ENCODE measurements at regions not wholly inside any gene's neighbourhood (a gene's known extent, or its start where the extent isn't known, plus 50 kb on each side); places are given as distances from the start of the nearest gene placed in this dataset.

GRCh38 chr3:62961874-62962556, 86.8 kb upstream of the CADPS start:
- in situ Hi-C loops (cut with HindIII; ENCODE audit: extremely low pct_ligation_motif_present, low pct_unique_long_range_greater_than_20kb) = no loop called here
- WGBS (ENCODE audit: low lambda C conversion rate) = 7% methylated on average over 5 of the region's 6 CpGs

More at GRCh38 chr3:62961874-62962556, 86.8 kb upstream of the CADPS start:
- FAIRE-seq = no peak
- Histone ChIP-seq H3K4me1 (ENCODE audit: insufficient read depth, low read length) (no peaks in the 10 kb centered on the region), H3K79me2 (ENCODE audit: insufficient read depth, low read length) (no peaks in the 10 kb centered on the region), H4K20me1 (ENCODE audit: insufficient read depth, low read length) (no peaks in the 10 kb centered on the region), H3K36me3 (replicated peaks in 1 of 2; ENCODE audit: control insufficient read depth in 1 of 2, insufficient read depth in 2 of 2, low read length in 2 of 2) (no peaks in the 10 kb centered on the region), H3K9ac (ENCODE audit: insufficient read depth, low read depth, low read length) (no peak overlapping the region), H3K4me3 (replicated peaks in 1 of 3; ENCODE audit: insufficient read depth in 1 of 3, low read depth in 2 of 3, low read length in 3 of 3) (no peak overlapping the region), H3K27ac (ENCODE audit: extremely low read length, insufficient read depth, low read length) (no peak overlapping the region), H3K27me3 (ENCODE audit: control insufficient read depth in 1 of 2, insufficient read depth in 2 of 2, low read length in 2 of 2) (no peaks in the 10 kb centered on the region), H3K9me3 (ENCODE audit: low read length) (no peaks in the 10 kb centered on the region), H3K4me2 (ENCODE audit: low read depth, low read length) (no peak overlapping the region), H2AFZ (ENCODE audit: low read length) (no peak overlapping the region)
- POLR2A ChIA-PET = no interaction called here
- ATAC-seq = no peak
- TF ChIP-seq ETV5 (CRISPR knock-in tag; IDR thresholded peaks at IDR 0.05; ENCODE audit: borderline replicate concordance) (no peak), ZNF572 (CRISPR knock-in tag; IDR thresholded peaks at IDR 0.05) (no peak), ZNF83 (CRISPR knock-in tag; IDR thresholded peaks at IDR 0.05; ENCODE audit: borderline replicate concordance) (no peak), ZNF790 (CRISPR knock-in tag; IDR thresholded peaks at IDR 0.05; ENCODE audit: borderline replicate concordance) (no peak), MYNN (CRISPR knock-in tag; IDR thresholded peaks at IDR 0.05; ENCODE audit: low read depth) (no peak), MXI1 (IDR thresholded peaks at IDR 0.05; ENCODE audit: borderline replicate concordance, low read depth, low read length) (no peak), RXRA (CRISPR knock-in tag; IDR thresholded peaks at IDR 0.05) (no peak), ZXDC (CRISPR knock-in tag; IDR thresholded peaks at IDR 0.05) (no peak), RARA (CRISPR knock-in tag; IDR thresholded peaks at IDR 0.05) (no peak), MIER3 (CRISPR knock-in tag; IDR thresholded peaks at IDR 0.05; ENCODE audit: borderline replicate concordance) (no peak), ZNF672 (CRISPR knock-in tag; IDR thresholded peaks at IDR 0.05) (no peak), ARID3A (IDR thresholded peaks at IDR 0.05; ENCODE audit: low read depth, low read length) (no peak), CREM (IDR thresholded peaks at IDR 0.05) (no peak), CREM (CRISPR knock-in tag; IDR thresholded peaks at IDR 0.05) (no peak), CEBPG (CRISPR knock-in tag; IDR thresholded peaks at IDR 0.05) (no peak)
- intact Hi-C loops (cut with micrococcal nuclease; ENCODE audit: unreplicated experiment) = no loop called here
- no TSS peak for BruUV-seq (replicated peaks)
- CTCF ChIA-PET (ENCODE audit: low intra/inter-chr PET ratio, low total read pairs) = no interaction called here
- no peak for DNase-seq (ENCODE audit: low spot score)
